Activated T-helper 9 cell treated with anti-CD3 and anti-CD28 coated beads, Interleukin-2, amount 50 U/mL, for 16 hours (primary cell): ENCODE measurements at regions not wholly inside any gene's neighbourhood (a gene's known extent, or its start where the extent isn't known, plus 50 kb on each side); places are given as distances from the start of the nearest gene placed in this dataset.

Source experiments
- DNase-seq: peaks from one replicate; pipeline ENCODE4 v3.0.0-alpha.2; 2020; ENCODE audit warnings: low read depth

DNA sequence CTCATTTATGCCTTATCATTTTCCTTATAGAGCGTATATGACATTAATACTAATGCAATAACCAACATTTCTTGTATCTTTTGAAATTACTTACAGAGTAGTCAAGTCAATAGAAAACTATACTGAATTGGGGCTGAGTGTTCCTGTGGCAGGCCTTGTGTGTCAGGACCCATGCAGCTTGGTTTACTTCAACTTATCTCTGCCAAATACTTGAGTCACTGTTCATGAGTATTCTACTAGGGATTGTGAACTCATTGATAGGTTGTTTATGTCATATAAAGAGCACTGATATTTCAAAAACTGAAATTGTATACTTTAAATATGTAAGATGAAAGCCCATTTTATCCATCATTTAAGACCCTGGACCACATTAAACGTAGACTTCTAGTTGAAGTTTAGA, 688.6 kb upstream of the SLITRK1 start:
- no peak for DNase-seq

DNA sequence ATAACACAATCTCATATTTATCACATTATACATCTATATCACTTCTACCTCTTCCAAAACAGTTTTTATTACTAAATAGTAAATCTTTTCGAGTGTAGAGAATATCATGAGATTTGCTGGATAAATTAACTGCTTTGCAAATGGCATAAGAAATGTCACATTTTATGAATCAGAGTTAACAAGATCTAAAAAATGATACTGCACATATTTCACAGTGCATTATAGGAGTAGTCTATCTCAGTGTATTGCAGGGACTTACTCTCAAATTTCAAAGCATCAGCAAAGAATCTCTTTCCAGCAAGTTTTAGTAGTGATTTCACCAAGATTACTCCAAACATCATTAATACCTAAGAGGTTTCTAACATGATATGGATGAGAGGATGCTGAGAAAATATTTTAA, 687.1 kb upstream of the SLITRK1 start:
- no peak for DNase-seq

DNA sequence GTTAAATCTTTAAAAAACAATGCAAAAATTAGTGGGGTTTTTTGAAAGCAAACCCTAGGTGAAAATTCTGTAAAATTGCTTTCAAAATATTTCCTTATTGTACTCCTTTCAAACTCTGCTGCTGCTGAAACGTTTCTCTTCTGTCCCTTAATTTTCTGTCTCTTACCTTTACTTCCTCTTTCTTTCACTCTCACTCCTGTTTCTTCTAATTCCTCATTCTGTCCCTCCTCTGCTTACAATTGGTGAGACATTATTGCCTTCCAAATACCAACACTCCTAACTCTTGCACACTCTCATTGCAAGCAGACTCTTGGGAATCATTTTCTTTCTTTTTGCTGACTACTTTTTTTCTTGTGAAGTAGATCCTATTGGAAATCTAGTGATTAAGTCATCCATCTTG, 685.6 kb upstream of the SLITRK1 start:
- no peak for DNase-seq

DNA sequence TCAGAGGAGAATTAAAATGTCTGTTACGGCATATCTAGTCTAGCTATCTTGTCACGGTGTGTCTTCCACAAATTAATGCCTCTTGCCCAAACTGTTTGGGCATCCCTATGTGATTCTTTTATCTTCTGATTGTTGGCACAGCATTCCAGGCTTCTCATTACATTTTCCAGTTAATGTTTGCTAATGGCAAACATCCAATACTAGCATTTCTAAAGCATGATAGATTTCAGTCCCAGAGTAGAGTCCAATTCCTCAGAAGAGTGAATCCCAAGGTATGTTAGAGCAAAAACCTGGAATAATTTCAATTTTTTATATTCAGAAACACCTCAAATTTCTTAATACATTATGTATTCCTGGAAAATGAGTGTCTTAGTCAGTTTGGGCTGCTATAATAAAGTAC, 684.5 kb upstream of the SLITRK1 start:
- DNase-seq, result no peak

DNA sequence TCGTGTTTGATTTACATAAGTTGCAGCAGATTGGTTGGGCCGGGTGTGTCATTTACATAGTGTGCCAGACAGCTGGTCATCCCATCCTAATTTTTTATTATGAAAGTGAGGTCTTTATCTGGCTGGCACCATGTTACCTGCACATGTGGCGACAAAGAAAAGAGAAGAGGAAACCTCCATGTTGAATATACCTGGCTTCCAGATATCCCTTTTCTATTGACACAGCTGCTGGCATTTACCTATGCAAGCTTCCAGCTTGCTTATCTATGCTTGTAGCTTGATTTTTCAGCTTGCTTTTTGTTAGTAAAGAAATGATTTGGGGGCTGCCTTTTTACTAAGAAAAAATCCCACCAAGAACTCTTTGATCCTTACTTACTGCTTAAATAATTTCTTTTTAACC, 681.3 kb upstream of the SLITRK1 start:
- DNase-seq, result no peak

DNA sequence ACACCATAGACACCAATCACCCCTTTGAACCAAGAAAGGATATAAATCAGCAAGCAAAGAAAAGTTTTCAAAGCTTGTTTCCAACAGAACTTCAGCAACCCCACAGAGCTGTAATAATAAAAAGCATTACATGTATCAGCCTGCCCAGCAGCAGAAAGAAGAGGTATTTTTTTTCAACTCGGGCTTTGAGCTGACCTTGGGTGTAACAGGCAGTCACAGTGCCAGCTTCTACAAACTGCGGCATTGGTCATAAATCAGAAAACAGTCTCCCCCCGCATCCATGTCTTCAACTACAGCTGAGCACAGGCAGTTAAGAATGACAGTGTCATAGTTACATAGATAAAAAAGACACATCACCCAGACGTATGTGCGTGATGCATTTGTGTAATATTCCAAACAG, 671.0 kb upstream of the SLITRK1 start:
- DNase-seq, result no peak

DNA sequence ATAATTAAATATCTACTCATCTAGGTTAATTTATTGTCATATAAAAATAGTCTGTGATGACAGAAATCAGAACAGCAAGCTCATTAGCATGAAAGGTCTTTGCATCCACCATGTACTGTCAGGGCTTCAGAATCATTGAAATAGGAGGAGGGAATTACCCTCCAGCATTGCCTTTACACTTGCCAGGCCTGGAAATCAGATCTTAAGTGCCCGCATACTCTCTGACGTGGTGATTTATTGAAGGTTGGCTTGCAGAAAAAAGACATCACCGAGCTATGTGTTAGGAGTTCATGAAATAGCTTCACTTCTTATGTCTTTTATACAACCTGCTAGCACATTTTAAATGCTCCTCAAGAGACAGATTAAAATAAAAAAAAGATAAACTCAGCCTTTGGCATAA, 661.7 kb upstream of the SLITRK1 start:
- DNase-seq, result no peak

DNA sequence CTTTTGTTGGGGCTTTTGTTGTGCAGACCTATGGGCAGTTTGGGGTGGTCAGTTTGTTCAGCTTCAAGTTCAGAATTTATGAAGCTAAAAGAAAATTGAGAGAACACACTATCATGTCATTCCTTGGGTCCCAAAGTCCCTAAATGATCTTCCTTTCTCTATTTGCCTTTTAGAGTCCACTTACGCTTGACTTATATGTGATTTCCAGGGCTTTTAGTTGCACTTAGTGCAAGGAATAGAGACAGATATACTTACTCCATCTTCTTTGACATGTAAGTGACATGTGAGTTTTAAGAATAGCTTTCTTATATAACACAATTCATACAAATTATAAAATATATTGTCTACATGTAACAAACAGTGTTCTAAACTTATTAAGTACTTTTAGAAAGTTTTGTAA, 660.1 kb upstream of the SLITRK1 start:
- no peak for DNase-seq

DNA sequence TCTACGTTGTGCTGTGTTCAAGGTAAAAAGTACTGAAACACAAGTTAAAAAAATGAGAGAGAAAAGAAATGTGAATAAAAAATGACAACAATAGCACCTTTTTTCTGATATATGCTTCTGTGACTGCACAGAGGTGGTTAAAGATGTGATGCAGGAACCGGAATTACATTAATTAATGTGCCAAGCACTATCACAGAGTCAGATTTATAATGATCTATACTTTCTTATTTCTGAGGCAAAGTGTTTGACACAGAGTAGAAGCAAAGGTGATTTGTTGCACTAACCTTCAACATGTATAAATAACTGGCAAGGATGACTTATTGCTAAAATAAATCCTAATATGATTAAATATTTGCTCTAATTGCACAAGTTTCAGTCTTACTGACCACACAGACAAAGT, 654.6 kb upstream of the SLITRK1 start:
- DNase-seq, result no peak

DNA sequence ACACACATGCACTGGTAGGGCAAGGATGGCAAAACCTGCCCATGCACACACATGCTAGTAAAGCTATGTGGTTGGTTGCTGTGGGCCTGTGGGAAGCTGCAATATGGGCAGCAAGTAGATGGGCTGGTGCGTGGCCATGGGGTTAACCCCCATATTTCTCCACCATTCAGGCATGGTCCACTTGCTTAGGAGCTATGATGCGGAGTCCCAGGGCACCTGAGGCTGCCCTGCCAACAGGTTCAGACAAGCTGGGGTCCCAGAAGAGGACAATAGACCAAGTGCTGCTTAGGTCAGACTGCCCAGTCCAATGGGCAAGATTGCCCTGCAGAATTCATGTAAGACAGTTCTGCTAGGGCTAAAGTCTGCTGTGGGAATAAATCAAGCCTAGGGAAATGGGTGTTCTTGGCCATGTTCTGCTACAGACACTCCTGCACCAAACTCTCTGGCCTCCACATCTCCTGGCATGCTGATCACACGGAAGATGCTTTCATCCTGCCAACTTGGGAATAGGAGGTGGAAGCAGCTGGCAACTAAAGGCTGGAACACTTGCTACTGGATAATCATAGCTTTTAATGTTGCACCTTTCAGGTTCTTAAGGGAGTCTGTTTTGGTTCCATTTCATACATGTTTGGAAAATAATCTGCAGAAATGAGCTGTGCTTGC, 646.3 kb upstream of the SLITRK1 start:
- DNase-seq, result no peak

DNA sequence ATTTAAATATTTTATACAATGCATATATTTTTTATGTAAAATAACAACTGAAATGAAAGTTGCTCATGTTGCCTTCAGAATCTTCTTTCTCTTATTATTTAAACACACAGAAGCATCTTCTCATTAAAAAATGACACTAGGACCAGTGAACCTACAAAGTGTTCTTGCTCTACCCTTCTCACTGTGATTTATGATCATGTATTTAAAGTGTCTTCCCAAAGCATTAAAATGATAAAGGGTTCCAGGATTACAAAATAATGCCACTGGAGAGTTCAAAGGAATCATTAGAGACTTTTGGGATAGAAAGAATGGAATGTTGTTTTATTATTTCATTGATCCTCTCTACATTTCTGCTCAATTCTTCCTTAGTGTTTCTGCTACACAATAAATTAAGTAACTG, 643.6 kb upstream of the SLITRK1 start:
- no peak for DNase-seq

DNA sequence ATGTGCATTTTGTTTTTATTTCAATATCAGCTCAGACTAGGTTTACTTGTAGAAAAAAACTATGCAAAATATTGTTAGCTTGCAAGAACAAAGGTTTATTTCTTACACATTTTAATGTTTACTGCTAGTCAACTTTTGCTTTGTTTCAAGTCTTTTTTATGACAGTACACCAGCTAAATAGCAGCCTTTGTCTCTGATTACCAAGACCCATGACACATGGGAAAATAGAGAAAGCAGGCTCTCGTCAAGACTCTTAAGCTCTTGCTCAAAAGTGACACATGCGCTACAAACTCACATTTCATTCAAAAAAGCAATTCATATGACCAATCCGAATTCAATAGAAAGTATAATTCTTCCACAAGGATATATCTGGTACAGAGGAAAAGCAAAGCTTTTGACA, 642.3 kb upstream of the SLITRK1 start:
- no peak for DNase-seq

DNA sequence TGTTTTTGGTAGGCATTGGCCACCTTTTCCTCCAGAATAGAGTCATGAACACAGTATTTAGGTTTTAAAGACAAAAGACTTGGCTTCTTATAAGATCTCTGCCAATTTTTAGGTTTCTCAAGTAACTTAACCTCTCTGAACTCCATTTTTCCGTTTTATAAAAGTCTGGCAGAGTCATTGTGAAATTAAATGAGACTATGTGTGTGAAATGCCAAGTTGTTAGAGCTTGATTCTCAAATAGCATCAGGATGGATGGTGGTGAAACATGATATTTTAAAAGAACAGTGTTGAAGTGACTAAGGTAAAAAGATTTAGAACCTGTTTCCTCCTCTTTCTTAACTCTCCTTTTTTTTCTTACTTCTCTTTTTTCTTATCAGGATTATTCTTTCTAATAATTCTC, 617.7 kb upstream of the SLITRK1 start:
- DNase-seq, result no peak

DNA sequence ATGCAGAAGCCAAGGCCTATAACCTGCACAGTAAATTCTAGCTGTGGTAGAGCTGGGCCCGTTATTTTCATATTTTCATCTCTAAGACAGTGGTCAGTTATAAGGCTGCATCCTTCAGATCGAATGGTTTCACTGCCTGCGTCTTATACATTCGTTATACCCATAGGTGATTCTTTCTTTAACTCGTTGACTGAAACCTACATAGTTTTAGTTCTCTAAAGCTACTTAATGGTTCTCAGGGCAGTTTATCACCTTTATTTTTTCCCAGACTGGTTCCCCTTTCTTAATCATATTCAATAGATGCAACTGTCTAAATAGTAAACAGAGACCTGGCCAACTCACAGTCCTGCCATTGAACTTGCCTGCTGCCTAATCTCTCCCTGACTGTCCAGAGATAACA, 615.3 kb upstream of the SLITRK1 start:
- DNase-seq, result no peak

DNA sequence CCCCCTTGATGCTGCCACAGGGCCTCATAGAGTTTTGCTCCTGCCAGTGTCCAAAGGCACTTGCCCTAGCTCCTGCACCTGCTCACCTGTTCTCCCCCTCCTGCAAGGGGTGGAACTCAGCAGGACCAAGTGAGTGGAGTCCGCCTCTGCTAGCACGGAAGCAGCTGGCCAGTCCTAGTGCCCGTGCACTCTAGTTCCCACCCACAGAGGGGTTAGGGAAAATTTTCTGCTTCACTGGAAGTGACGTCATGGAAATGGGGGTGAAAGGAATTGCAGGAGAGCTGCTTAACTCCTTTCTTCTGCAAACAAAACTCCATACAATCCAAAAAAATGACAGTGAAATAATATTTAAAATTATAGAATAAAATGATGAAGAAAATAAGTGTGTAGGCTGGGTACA, 609.7 kb upstream of the SLITRK1 start:
- no peak for DNase-seq

DNA sequence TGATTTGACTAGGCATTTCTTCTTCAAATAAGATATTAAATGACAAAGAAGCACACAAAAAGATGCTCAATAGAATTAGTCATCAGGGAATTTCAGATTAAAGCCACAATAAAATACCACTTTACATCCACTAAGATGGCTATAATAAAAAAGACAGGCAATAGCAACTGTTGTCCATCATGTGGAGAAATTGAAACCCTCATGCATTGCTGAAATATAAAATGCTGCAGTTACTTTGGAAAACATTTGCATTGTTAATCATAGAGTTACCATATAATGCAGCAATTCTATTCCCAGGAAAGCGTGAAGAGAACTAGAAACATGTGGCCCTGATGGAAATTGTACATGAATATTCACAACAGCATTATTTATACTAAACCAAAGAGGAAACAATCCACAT, 605.5 kb upstream of the SLITRK1 start:
- no peak for DNase-seq

DNA sequence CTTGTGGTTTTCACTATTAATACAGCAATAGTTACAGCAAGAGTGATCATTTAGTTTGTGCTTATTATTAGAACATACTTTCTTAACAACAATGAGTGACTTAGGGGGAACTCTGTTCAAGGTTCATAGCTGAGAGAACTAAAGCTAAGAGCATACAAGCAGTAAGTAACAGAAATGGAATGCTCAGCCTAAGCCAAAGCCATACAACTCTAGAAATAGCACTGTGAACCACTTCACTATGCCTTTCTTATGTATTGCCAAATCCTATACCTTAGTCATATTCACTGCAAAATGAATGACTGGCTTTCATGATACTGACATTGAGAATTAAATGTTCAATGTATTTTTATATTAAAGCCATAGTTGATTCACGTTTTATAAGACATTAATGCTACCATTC, 599.7 kb upstream of the SLITRK1 start:
- no peak for DNase-seq

DNA sequence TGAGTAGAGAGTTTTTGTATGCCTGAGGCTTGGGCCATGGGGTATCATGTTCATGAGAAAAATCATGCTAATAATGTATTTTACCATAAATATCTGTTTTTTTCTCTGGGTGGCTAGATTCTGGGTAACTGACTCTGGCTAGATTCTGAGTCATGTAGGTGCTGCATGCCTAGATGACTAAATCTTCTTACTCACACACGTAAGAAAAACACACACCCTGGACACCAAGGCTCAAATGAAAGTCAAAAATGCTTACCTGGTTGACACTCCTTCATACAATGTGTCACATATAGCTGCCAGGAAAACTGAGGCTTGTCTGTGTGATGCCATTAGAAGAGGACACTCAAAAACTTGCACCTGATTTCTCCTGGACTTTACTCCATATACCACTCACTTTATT, 597.4 kb upstream of the SLITRK1 start:
- no peak for DNase-seq

DNA sequence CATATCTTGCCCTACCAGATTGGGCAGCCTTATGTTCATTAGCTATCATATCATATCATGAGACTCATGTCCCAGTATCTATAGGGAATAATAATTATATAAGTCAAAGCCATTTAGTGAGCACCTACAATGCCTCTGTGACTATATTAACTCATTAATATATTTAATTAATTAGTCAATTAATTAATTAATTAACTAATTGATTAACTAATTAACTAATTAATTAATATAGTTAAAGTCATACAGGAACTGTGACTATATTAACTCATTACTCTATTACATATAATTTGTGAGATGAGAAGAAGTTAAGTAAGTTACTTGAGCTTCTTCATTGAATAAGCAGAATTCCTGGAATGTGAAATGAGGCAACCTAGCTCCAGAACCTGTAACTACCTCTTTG, 588.3 kb upstream of the SLITRK1 start:
- DNase-seq, result no peak

DNA sequence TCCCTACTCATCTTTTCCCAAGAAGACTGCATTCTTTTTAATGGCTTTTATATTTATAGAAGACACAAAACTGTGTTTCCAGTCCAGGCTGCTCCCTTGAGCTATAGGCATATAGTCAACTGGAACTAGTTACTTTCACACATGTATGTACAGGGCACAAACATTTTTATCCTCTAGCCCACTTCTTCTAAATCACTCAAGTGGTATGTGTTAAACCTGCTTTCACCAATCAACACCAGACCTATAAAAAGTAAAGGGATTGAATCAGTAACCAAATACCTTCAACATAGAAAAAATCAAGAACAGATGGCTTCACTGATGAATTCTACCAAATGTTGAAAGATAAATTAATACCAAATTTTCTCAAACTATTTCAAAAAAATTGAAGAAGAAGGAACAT, 584.2 kb upstream of the SLITRK1 start:
- no peak for DNase-seq

DNA sequence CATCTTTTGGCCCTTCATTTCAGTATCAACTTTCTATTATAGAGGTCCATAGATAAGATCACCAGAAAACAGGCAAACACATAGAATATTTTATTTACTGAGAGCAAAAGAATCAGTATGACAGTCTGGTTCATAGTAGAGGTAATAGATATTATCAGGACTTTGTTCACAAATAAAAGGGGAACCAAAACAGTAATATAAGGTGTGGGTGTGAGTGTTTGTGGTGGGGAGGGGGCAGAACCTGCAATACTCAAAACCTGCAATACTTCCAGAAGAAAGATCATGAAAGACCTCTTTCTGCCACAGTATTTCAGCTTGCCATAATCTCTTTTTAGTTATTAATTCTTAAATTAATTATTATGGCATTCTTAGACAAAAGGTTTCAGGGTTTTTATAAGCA, 578.7 kb upstream of the SLITRK1 start:
- no peak for DNase-seq

DNA sequence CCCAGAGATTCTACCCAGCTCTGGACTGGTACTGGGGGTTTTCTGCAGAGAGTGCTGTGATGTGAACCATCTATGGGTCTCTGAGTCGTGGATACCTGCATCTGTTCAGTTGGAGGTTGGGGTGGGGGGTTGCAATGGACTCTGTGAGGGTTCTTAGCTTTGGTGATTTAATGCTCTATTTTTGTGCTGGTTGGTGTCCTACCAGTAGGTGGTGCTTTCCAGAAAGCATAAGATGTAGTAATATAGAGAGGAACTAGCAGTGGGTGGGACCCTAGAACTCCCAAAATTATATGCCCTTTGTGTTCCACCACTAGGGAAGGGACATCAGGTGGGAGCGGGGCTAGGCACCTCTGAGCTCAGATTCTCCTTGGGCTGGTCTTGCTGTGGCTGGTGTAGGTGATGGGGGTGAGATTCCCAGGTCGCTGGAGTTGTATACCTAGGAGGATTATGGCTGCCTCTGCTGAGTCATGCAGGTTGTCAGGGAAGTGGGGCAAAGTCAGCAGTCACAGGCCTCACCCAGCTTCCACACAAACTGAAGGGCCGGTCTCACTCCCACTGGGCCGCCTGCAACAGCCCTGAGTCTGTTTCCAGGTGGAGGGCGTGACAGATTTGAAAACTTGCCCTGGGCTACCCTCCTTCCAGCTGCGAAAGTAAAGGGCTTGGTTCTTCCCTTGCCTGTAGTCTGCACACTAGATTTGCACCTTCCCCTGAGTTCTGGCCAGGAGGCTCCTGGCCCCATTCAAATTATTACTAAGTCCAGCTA, 573.0 kb upstream of the SLITRK1 start:
- DNase-seq, result no peak

DNA sequence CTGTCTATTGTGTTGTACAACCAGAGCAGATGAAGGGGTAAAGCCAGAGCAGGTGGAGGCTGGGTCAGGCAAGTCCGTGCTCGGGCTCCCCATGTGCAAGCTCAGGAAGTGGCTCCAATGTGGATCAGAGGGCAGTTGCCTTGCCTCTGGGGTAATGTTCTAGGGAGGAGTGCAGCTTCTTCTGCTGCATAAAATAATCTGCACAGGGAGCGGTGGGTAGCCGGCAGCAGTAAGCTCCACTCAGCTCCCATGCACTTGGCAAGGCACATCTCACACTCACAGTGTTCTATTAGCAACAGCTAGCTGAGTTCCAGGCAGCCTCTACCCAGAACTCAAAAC, 565.3 kb upstream of the SLITRK1 start:
- no peak for DNase-seq

DNA sequence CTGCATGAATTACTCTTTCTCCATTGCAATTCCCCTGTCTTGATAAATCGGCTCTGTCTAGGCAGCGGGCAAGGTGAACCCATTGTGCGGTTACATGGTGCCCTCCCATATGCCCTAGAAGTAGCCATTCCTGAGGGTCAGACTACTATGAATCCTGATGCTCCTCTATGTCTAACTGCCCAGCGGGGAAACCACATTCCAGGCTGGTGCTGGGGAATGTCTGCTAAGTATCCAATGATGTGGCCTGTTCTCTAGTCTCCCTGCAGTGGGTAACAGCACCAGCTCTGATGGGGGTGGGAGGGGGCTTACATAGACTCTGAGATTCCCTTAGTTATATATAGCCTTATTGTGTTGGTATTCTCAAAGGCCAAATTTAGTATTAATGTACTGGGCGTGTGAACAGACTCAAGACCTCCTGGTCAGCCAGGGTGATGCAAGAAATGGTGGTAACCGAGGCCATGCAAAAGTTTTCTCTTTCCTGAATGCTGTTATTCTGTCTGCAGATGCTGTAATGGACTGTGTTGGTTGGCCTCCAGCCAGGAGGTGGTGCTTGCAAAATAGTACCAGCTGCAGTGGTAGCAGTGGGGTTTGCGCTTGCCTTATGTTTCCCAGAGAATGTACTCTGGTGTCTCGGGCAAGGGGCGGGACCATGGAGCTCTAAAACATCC, 564.8 kb upstream of the SLITRK1 start:
- no peak for DNase-seq
